ENCODE measurements at regions not wholly inside any gene's neighbourhood (a gene's known extent, or its start where the extent isn't known, plus 50 kb on each side); places are given as distances from the start of the nearest gene placed in this dataset.

DNA sequence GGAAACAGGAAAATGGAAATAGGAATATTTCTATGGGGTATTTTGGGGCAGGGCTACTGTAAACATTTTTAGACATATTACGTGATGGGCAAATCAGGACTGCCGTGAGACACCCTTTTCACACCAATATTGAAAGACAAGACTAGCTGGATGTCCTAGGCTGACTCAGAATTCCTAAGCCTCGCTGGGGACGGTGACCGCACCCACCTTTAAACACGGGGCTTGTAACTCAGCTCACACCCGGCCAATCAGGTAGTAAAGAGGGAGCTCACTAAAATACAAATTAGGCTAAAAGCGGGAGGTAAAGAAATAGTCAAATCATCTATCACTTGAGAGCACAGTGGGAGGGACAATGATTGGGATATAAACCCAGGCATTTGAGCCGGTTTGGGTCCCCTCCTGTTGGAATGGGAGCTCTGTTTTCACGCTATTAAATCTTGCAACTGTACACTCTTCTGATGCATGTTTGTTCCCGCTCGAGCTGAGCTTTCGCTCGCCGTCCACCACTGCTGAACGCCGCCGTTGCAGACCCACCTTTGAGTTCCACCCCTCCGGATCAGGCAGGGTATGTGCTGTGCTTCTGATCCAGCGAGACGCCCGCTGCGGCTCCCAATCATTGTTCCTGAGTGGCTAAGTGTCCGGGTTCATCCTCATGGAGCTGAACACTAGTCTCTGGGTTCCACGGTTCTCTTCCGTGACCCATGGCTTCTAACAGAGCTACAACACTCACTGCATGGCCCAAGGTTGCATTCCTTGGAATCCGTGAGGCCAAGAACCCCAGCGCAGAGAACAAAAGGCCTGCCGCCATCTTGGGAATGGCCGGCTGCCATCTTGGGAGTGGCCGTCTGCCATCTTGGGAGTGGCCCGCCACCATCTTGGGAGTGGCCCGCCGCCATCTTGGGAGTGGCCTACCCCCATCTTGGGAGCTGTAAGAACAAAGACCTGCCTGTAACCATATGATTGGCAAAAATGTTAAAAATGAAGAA is 152.6 kb downstream of the CRLF2 start:
- Histone ChIP-seq H3K27ac (ENCODE audit: insufficient read depth, low read length) (no peak overlapping the region), H3K18ac (ENCODE audit: low read depth, low read length) (no peak overlapping the region), H2BK120ac (ENCODE audit: low read depth, low read length) (no peak overlapping the region), H3K79me1 (ENCODE audit: low read depth in 1 of 2, low read length in 2 of 2) (no peaks in the 10 kb centered on the region), H2AK5ac (ENCODE audit: low read depth, low read length) (no peak overlapping the region), H3K23ac (ENCODE audit: low read depth, low read length) (no peak overlapping the region), H3K36me3 (ENCODE audit: control insufficient read depth, insufficient read depth, low read length) (no peaks in the 10 kb centered on the region), H2BK20ac (ENCODE audit: low read depth, low read length) (no peak overlapping the region), H4K5ac (ENCODE audit: low read depth, low read length) (no peak overlapping the region), H3K56ac (ENCODE audit: extremely low read depth, insufficient read depth, low read length) (no peak overlapping the region), H4K20me1 (ENCODE audit: insufficient read depth, low read length) (no peaks in the 10 kb centered on the region), H3K4me2 (ENCODE audit: low read depth, low read length) (no peak overlapping the region), H3K4ac (ENCODE audit: low read depth, low read length) (no peak overlapping the region), H3K9me1 (ENCODE audit: insufficient read depth, low read length) (no peaks in the 10 kb centered on the region), H2BK5ac (ENCODE audit: low read depth, low read length, poor library complexity, severe bottlenecking) (no peak overlapping the region), H3K4me1 (ENCODE audit: control insufficient read depth, insufficient read depth, low read length) (no peaks in the 10 kb centered on the region), H3K4me3 (ENCODE audit: insufficient read depth, low read depth, low read length) (no peak overlapping the region), H3K27me3 (ENCODE audit: control insufficient read depth, insufficient read depth, low read length) (no peaks in the 10 kb centered on the region), H4K8ac (ENCODE audit: low read depth in 2 of 2, low read length in 2 of 2) (no peak overlapping the region), H3K9ac (ENCODE audit: low read depth, low read length) (no peak overlapping the region), H2BK15ac (ENCODE audit: low read depth, low read length) (no peak overlapping the region), H3K9me3 (ENCODE audit: control insufficient read depth, insufficient read depth, low read length) (peaks cover 39% of the 10 kb centered on the region), H2AK9ac (replicated peaks; ENCODE audit: low read depth, low read length, poor library complexity) (no peak overlapping the region), H3K14ac (replicated peaks; ENCODE audit: low read depth, low read length) (no peak overlapping the region), H4K91ac (ENCODE audit: insufficient read depth, low read depth, low read length) (no peak overlapping the region), H2AFZ (replicated peaks; ENCODE audit: low read length, poor library complexity) (no peak overlapping the region)
- POLR2A ChIA-PET (ENCODE audit: unreplicated experiment), result no interaction called here
- intact Hi-C loops (cut with micrococcal nuclease) (no loop called here), in situ Hi-C loops (cut with MboI; ENCODE audit: low sequenced_read_pairs) (no loop called here), dilution Hi-C loops (cut with HindIII; ENCODE audit: low sequenced_read_pairs, unreplicated experiment) (no loop called here)
- 83% methylated on average over 18 of the region's 34 CpGs; no CpG with 5 or more reads in 1 of the 2 experiments for WGBS, 2 experiments (ENCODE audit: extremely low coverage in 2 of 2, insufficient read length in 1 of 2)
- no TSS peak for BruUV-seq (replicated peaks)
- CTCF ChIA-PET, result no interaction called here
- DNase-seq (no peak), ATAC-seq (ENCODE audit: low read depth) (no peak)
- no peak for TF ChIP-seq FOS (IDR thresholded peaks at IDR 0.05; ENCODE audit: low read depth, low read length)
- no peak for TF ChIP-seq MXI1 (IDR thresholded peaks at IDR 0.05; ENCODE audit: borderline replicate concordance, low read depth, low read length)
- TF ChIP-seq MAZ (IDR thresholded peaks at IDR 0.05; ENCODE audit: borderline replicate concordance, low read depth, low read length), result no peak
- no peak for TF ChIP-seq RFX5 (IDR thresholded peaks at IDR 0.05; ENCODE audit: low read depth, low read length)
- no peak for TF ChIP-seq NFE2L2 (IDR thresholded peaks at IDR 0.05; ENCODE audit: low read depth, low read length)
- no peak for TF ChIP-seq USF2 (IDR thresholded peaks at IDR 0.05; ENCODE audit: low read depth, low read length)
- TF ChIP-seq CTCF (conservative IDR thresholded peaks at IDR 0.05; ENCODE audit: low read depth, low read length), result no peak
- no peak for TF ChIP-seq CHD1 (IDR thresholded peaks at IDR 0.05; ENCODE audit: low read depth, low read length)
- TF ChIP-seq RCOR1 (IDR thresholded peaks at IDR 0.05; ENCODE audit: insufficient replicate concordance, low read length), result no peak
- no peak for TF ChIP-seq CEBPB (IDR thresholded peaks at IDR 0.05; ENCODE audit: low read depth, low read length)
- no peak for TF ChIP-seq RAD21 (IDR thresholded peaks at IDR 0.05; ENCODE audit: low read length)
- no peak for TF ChIP-seq SMC3 (IDR thresholded peaks at IDR 0.05; ENCODE audit: low read depth, low read length)
- TF ChIP-seq POLR2A (IDR thresholded peaks at IDR 0.05; ENCODE audit: low read depth, low read length), result no peak
- no peak for TF ChIP-seq MAFK (IDR thresholded peaks at IDR 0.05; ENCODE audit: low read depth, low read length)
- no peak for TF ChIP-seq ELK1 (IDR thresholded peaks at IDR 0.05; ENCODE audit: borderline replicate concordance, low read depth, low read length)
